IMR-90 (cell line): ENCODE measurements at regions not wholly inside any gene's neighbourhood (a gene's known extent, or its start where the extent isn't known, plus 50 kb on each side); places are given as distances from the start of the nearest gene placed in this dataset.

ENCODE experiments used
- ATAC-seq: fragments of 200-7000 bp; cut with Tn5 transposase; 2 replicates; pipeline ENCODE4 v1.9.1; 2020; ENCODE audit warnings: low read depth, mild to moderate bottlenecking, moderate library complexity
- BruUV-seq: library from RNA; stranded (reverse); fragments of 400-500 nt; replicated peaks from 2 replicates; lab custom pipeline; 2021; lab: Mats Ljungman, UMichigan
- CTCF ChIA-PET: fragments of 300-600 bp; formaldehyde crosslinking; extraction: SDS; loops from one replicate; lab custom pipeline; 2021; ENCODE audit warnings: antibody characterized with exemption; lab: Yijun Ruan, JAX
- POLR2A ChIA-PET: fragments of 300-600 bp; sonication (Branson Sonifier 250); formaldehyde crosslinking; loops from one replicate; lab custom pipeline; 2022; ENCODE audit warnings: antibody characterized with exemption; ENCODE audit not compliant: unreplicated experiment; lab: Charles Lee
- DNase-seq: peaks from one replicate; pipeline ENCODE4 v3.0.0; 2013
- H2AFZ ChIP-seq: replicated peaks from 2 replicates; pipeline ENCODE3; 2013; ENCODE audit warnings: low read length, mild to moderate bottlenecking; ENCODE audit not compliant: poor library complexity
- H2AK5ac ChIP-seq: 2 replicates; pipeline ENCODE4 v1.6.1; 2013; ENCODE audit warnings: low read depth, low read length, inconsistent platforms
- H2AK9ac ChIP-seq: replicated peaks from 2 replicates; pipeline ENCODE3; 2013; ENCODE audit warnings: mild to moderate bottlenecking, low read depth, low read length, moderate library complexity; ENCODE audit not compliant: poor library complexity
- H2BK120ac ChIP-seq: 2 replicates; pipeline ENCODE4 v1.6.1; 2013; ENCODE audit warnings: low read depth, low read length, inconsistent platforms
- H2BK15ac ChIP-seq: 3 replicates; pipeline ENCODE4 v1.6.1; 2013; ENCODE audit warnings: low read depth, low read length, inconsistent platforms
- H2BK20ac ChIP-seq: 2 replicates; pipeline ENCODE4 v1.6.1; 2013; ENCODE audit warnings: low read depth, mild to moderate bottlenecking, inconsistent platforms, low read length, moderate library complexity
- H2BK5ac ChIP-seq: 2 replicates; pipeline ENCODE4 v1.6.1; 2013; ENCODE audit warnings: mild to moderate bottlenecking, low read depth, low read length, inconsistent platforms; ENCODE audit not compliant: poor library complexity, severe bottlenecking
- H3K14ac ChIP-seq: replicated peaks from 2 replicates; pipeline ENCODE4 v1.6.1; 2013; ENCODE audit warnings: low read depth, low read length, inconsistent platforms
- H3K18ac ChIP-seq: 2 replicates; pipeline ENCODE4 v1.6.1; 2013; ENCODE audit warnings: low read depth, low read length, control low read depth
- H3K23ac ChIP-seq: 2 replicates; pipeline ENCODE4 v1.6.1; 2013; ENCODE audit warnings: low read depth, low read length, inconsistent platforms
- H3K27ac ChIP-seq: 2 replicates; pipeline ENCODE4 v1.5.1; 2013; ENCODE audit warnings: mild to moderate bottlenecking, control low read depth, low read length; ENCODE audit not compliant: insufficient read depth
- H3K27me3 ChIP-seq: 2 replicates; pipeline ENCODE4 v1.6.1; 2013; ENCODE audit warnings: low read length; ENCODE audit not compliant: control insufficient read depth, insufficient read depth
- H3K36me3 ChIP-seq: 2 replicates; pipeline ENCODE4 v1.6.1; 2013; ENCODE audit warnings: low read length, mixed read lengths; ENCODE audit not compliant: control insufficient read depth, insufficient read depth
- H3K4ac ChIP-seq: 2 replicates; pipeline ENCODE4 v1.6.1; 2013; ENCODE audit warnings: low read depth, low read length, inconsistent platforms
- H3K4me1 ChIP-seq: 2 replicates; pipeline ENCODE4 v1.6.1; 2013; ENCODE audit warnings: low read length, mixed read lengths; ENCODE audit not compliant: control insufficient read depth, insufficient read depth
- H3K4me2 ChIP-seq: 2 replicates; pipeline ENCODE4 v1.6.1; 2013; ENCODE audit warnings: low read depth, mild to moderate bottlenecking, control low read depth, low read length, moderate library complexity
- H3K4me3 ChIP-seq: 2 replicates; pipeline ENCODE4 v1.5.1; 2013; ENCODE audit warnings: low read depth, mild to moderate bottlenecking, control low read depth, low read length, moderate library complexity; ENCODE audit not compliant: insufficient read depth
- H3K56ac ChIP-seq: 2 replicates; pipeline ENCODE4 v1.6.1; 2013; ENCODE audit warnings: low read length, inconsistent platforms; ENCODE audit not compliant: insufficient read depth; ENCODE audit errors: extremely low read depth
- H3K79me1 ChIP-seq, 2 experiments: 2 replicates each; pipeline ENCODE4 v1.6.1; 2013; ENCODE audit warnings: low read length in 2 of 2, inconsistent platforms in 1 of 2, low read depth in 1 of 2
- H3K9ac ChIP-seq: 2 replicates; pipeline ENCODE4 v1.6.1; 2013; ENCODE audit warnings: low read depth, low read length, control low read depth
- H3K9me1 ChIP-seq: 2 replicates; pipeline ENCODE4 v1.6.1; 2013; ENCODE audit warnings: low read length, inconsistent platforms; ENCODE audit not compliant: insufficient read depth
- H3K9me3 ChIP-seq: 2 replicates; pipeline ENCODE4 v1.6.1; 2013; ENCODE audit warnings: low read length; ENCODE audit not compliant: control insufficient read depth, insufficient read depth
- H4K20me1 ChIP-seq: 2 replicates; pipeline ENCODE4 v1.6.1; 2013; ENCODE audit warnings: low read length, inconsistent platforms; ENCODE audit not compliant: insufficient read depth
- H4K5ac ChIP-seq: 2 replicates; pipeline ENCODE4 v1.6.1; 2013; ENCODE audit warnings: mild to moderate bottlenecking, low read depth, low read length, control low read depth
- H4K8ac ChIP-seq, 2 experiments: 2 replicates each; pipeline ENCODE4 v1.6.1; 2013; ENCODE audit warnings: low read depth in 2 of 2, low read length in 2 of 2, control low read depth in 1 of 2, inconsistent platforms in 1 of 2
- H4K91ac ChIP-seq: 2 replicates; pipeline ENCODE4 v1.6.1; 2013; ENCODE audit warnings: low read depth, low read length, inconsistent platforms; ENCODE audit not compliant: insufficient read depth
- BHLHE40 ChIP-seq: fragments of 150-350 bp; IDR thresholded peaks from 2 replicates; pipeline ENCODE4 v1.6.1; 2016; ENCODE audit warnings: mild to moderate bottlenecking, low read depth, low read length
- FOS ChIP-seq: fragments of 150-350 bp; IDR thresholded peaks from 2 replicates; pipeline ENCODE4 v1.6.1; 2016; ENCODE audit warnings: low read depth, low read length
- MAFK ChIP-seq: IDR thresholded peaks from 2 replicates; pipeline ENCODE4 v1.6.1; 2012; ENCODE audit warnings: low read depth, low read length, improper control_type of control experiment
- MXI1 ChIP-seq: IDR thresholded peaks from 2 replicates; pipeline ENCODE4 v1.6.1; 2012; ENCODE audit warnings: low read depth, mild to moderate bottlenecking, low read length, moderate library complexity, borderline replicate concordance
- POLR2A ChIP-seq: IDR thresholded peaks from 2 replicates; pipeline ENCODE4 v1.6.1; 2012; ENCODE audit warnings: mild to moderate bottlenecking, low read depth, low read length
- RAD21 ChIP-seq: IDR thresholded peaks from 2 replicates; pipeline ENCODE4 v1.6.1; 2012; ENCODE audit warnings: low read length, improper control_type of control experiment
- RFX5 ChIP-seq: IDR thresholded peaks from 2 replicates; pipeline ENCODE4 v1.8.0; 2012; ENCODE audit warnings: low read depth, mild to moderate bottlenecking, low read length, moderate library complexity
- SMC3 ChIP-seq: fragments of 150-350 bp; IDR thresholded peaks from 2 replicates; pipeline ENCODE4 v1.6.1; 2016; ENCODE audit warnings: low read depth, mild to moderate bottlenecking, antibody characterized with exemption, low read length, moderate library complexity
- WGBS, 2 experiments: methylation state at CpG; one replicate each; pipeline versions ENCODE4 v1.1.5 to v1.1.7; 2013; ENCODE audit warnings: missing lambda C conversion rate in 2 of 2; ENCODE audit not compliant: insufficient read length in 1 of 2; ENCODE audit errors: extremely low coverage in 2 of 2; 5-methylcytosine and 5-hydroxymethylcytosine counted together
- dilution Hi-C: fragments of 300-500 bp; cut with HindIII; formaldehyde crosslinking; loops from one replicate; pipeline ENCODE4 v1.14.3; 2018; ENCODE audit warnings: low sequenced_read_pairs; ENCODE audit not compliant: unreplicated experiment
- in situ Hi-C: fragments of 300-500 bp; cut with MboI; formaldehyde crosslinking; loops from 3 replicates; pipeline ENCODE4 v1.14.3; 2019; ENCODE audit warnings: low sequenced_read_pairs, inconsistent platforms, mixed read lengths
- intact Hi-C: fragments of 100-400 bp; cut with micrococcal nuclease; formaldehyde crosslinking; loops from 2 replicates; pipeline ENCODE4 v1.10.0; 2022
- TF ChIP-seq, protein P1 (sequence below): conservative IDR thresholded peaks from 2 replicates; pipeline ENCODE4 v1.5.1; 2012; ENCODE audit warnings: mild to moderate bottlenecking, low read depth, low read length, improper control_type of control experiment
- TF ChIP-seq, protein P2 (sequence below): fragments of 150-350 bp; IDR thresholded peaks from 2 replicates; pipeline ENCODE4 v1.6.1; 2017; ENCODE audit warnings: mild to moderate bottlenecking, antibody characterized with exemption, low read length, low read depth

DNA sequence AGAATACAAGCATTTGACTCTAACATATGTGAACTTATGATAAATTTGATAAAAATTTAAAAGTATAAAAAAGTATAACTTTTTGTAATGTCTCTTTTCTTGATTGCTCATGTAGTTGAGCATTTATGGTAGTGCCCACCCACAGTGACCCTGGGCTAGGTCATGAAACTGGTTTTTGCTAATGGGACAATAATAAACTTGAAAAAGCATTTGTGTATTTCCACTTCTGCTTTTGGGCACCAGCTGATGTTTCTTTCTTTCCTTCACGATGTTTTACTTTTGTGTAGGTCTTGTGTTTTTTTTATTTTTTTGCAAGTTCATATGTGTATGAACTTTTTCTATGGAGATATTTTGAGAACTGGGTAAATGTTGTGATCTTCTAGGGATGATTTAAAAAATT lies 313.1 kb downstream of the CBLL2 start:
- H3K56ac ChIP-seq, result no peak overlapping the region
- no peaks in the 10 kb centered on the region for H3K9me3 ChIP-seq
- CTCF ChIA-PET, result no interaction called here
- H3K36me3 ChIP-seq, result no peaks in the 10 kb centered on the region
- POLR2A ChIA-PET, result no interaction called here
- no peak overlapping the region for H2AFZ ChIP-seq
- no peak overlapping the region for H2AK9ac ChIP-seq
- no peak overlapping the region for H3K9ac ChIP-seq
- BruUV-seq, result no TSS peak
- no peaks in the 10 kb centered on the region for H3K4me1 ChIP-seq
- intact Hi-C loops, result loop anchor here (5.0 kb wide), 1 partner anchor 1389 kb away; no protein-coding TSS in a partner anchor
- no peak overlapping the region for H2BK5ac ChIP-seq
- no peak overlapping the region for H4K5ac ChIP-seq
- no CpG with 5 or more reads among the region's 1 CpG for WGBS, 2 experiments
- no peak overlapping the region for H3K23ac ChIP-seq
- H3K4me3 ChIP-seq, result no peak overlapping the region
- ATAC-seq, result no peak
- no peak for DNase-seq
- H2BK120ac ChIP-seq, result no peak overlapping the region
- H3K4me2 ChIP-seq, result no peak overlapping the region
- H3K79me1 ChIP-seq, result no peaks in the 10 kb centered on the region
- H3K9me1 ChIP-seq, result no peaks in the 10 kb centered on the region
- no peak overlapping the region for H4K91ac ChIP-seq
- no peak overlapping the region for H3K14ac ChIP-seq
- TF ChIP-seq, protein P1, sequence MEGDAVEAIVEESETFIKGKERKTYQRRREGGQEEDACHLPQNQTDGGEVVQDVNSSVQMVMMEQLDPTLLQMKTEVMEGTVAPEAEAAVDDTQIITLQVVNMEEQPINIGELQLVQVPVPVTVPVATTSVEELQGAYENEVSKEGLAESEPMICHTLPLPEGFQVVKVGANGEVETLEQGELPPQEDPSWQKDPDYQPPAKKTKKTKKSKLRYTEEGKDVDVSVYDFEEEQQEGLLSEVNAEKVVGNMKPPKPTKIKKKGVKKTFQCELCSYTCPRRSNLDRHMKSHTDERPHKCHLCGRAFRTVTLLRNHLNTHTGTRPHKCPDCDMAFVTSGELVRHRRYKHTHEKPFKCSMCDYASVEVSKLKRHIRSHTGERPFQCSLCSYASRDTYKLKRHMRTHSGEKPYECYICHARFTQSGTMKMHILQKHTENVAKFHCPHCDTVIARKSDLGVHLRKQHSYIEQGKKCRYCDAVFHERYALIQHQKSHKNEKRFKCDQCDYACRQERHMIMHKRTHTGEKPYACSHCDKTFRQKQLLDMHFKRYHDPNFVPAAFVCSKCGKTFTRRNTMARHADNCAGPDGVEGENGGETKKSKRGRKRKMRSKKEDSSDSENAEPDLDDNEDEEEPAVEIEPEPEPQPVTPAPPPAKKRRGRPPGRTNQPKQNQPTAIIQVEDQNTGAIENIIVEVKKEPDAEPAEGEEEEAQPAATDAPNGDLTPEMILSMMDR, result no peak
- TF ChIP-seq POLR2A (no peak), MXI1 (no peak), MAFK (no peak), RFX5 (no peak), SMC3 (no peak), BHLHE40 (no peak), RAD21 (no peak), FOS (no peak)
- TF ChIP-seq, protein P2, sequence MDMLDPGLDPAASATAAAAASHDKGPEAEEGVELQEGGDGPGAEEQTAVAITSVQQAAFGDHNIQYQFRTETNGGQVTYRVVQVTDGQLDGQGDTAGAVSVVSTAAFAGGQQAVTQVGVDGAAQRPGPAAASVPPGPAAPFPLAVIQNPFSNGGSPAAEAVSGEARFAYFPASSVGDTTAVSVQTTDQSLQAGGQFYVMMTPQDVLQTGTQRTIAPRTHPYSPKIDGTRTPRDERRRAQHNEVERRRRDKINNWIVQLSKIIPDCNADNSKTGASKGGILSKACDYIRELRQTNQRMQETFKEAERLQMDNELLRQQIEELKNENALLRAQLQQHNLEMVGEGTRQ, result no peak
- H3K27ac ChIP-seq, result no peak overlapping the region
- no peak overlapping the region for H3K4ac ChIP-seq
- in situ Hi-C loops, result no loop called here
- no peak overlapping the region for H4K8ac ChIP-seq
- H2BK20ac ChIP-seq, result no peak overlapping the region
- dilution Hi-C loops, result no loop called here
- no peaks in the 10 kb centered on the region for H4K20me1 ChIP-seq
- no peak overlapping the region for H2BK15ac ChIP-seq
- no peak overlapping the region for H2AK5ac ChIP-seq
- no peak overlapping the region for H3K18ac ChIP-seq
- H3K27me3 ChIP-seq, result no peaks in the 10 kb centered on the region
